Astrocyte of the hippocampus (primary cell): ENCODE measurements at regions not wholly inside any gene's neighbourhood (a gene's known extent, or its start where the extent isn't known, plus 50 kb on each side); places are given as distances from the start of the nearest gene placed in this dataset.
A peak's percentile ranks its signal among the peaks of the same experiment; 100 is the strongest.

Experiments
- DNase-seq: peaks from one replicate; pipeline ENCODE4 v3.0.0; 2011; ENCODE audit warnings: low read depth, low spot score

DNA sequence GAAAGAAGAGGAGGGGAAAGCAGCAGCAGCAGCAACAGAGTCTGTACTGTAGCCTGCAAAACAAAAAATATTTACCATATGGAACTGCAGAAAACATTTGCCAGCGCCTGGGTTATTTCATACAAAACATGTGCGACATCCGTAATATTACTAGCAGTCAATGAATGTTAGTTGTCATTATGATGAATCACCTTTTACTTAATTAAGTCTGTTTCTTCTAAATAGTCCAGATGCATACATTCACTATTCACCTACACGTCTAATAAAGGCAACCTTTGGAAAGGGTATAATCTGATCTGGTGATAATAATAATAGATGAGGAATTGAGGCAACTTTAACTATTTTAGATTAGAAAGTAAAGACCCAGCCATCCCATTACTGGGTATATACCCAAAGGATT is 426.3 kb upstream of the ST6GAL2 start:
- no peak for DNase-seq

DNA sequence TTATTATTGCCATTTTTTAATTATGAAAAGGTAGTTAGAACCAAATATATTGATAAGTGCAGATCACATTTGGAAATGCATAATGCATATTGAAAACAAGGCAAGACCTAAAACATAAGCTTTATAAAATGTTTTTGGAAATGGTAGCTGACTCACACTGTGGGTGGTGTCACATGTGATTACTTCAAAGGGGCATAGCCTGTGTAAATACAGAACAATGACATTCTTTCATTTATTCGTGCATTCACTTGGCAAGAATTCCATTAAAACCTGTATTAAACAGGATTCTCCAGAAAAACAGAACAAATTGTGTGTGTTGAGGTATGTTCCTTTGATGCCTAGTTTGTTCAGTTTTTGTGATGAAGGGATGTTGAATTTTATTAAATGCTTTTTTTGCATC is 427.3 kb upstream of the ST6GAL2 start:
- DNase-seq = no peak

- no peak for DNase-seq
Observed at GRCh38 chr2:107320881-107321280, 434.9 kb upstream of the ST6GAL2 start.

GRCh38 chr2:107322416-107322815 is 436.4 kb upstream of the ST6GAL2 start:
- DNase-seq = no peak

DNA sequence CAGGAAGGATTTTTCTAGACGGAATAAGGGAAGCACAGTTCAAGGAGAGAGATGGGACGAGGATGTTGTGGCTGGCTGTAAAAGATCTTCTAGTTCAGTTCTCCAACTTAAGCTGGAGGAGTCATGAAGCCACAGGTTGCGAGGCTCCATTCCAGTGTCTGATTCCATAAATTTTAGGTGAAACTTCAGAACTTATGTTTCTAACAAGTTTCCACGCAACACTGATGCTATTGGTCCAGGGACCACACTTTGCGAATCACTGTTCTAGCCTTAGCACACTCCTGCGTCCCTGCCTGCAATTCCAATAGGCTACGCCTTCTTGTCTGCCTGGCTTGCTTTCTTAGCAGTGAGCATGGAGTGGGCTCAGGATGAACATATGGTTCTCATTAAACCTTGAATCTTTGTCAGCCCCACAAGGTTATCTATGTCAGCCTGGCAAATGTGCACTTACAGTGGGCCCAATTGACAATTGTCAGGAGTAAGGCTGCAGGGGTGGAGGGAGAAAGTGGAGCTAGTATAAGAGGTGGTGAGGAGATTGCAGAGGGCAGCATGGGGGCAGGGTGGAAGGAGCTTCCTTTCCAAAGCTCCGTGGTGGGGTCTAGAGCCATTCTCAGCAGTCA is 438.1 kb upstream of the ST6GAL2 start:
- DNase-seq = no peak

DNA sequence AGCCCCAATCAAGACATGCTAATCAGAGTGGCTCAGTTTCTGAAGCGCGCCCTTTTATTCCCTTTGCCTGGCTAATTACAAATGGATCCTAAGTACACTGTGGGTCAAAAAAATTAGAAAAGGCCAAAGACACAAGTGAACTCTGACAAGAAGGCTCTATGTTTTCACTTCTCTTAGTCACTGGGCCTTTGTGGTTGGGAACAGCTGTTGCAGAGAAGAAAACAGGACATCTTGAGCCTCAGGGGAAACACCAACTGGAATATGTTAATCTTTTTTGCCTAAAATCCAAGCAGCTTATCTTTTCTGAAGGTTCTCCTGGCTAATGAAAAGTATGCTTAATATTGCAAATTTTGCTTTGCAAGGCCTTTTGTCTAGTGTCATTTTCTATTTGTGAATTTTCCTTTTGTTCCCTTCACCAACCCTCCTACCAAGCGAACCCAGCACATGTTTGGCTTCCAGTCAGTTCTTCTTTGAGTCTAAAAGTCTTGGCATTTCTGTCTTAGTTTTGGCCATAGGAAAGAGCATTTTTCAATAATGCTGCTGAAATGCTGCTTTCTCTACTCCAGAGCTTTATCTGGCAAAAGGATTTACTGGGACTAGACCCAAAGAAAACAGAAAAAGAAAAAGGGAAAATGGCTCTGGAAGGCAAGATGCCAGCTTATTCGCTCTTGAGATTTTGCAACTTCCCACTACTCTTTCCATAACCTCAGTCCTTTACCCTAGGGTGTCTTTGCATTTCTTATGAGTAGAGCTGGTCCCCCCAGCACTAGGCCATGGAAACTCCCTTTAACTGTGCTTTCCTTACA is 440.2 kb upstream of the ST6GAL2 start:
- peak; percentile 75 for DNase-seq

- no peak for DNase-seq
Observed at GRCh38 chr2:107334306-107334705, 448.3 kb upstream of the ST6GAL2 start.

- DNase-seq = no peak
Observed at GRCh38 chr2:107336526-107336925, 450.6 kb upstream of the ST6GAL2 start.

- peak; percentile 22 for DNase-seq
Observed at GRCh38 chr2:107337209-107337898, 451.4 kb upstream of the ST6GAL2 start.

DNA sequence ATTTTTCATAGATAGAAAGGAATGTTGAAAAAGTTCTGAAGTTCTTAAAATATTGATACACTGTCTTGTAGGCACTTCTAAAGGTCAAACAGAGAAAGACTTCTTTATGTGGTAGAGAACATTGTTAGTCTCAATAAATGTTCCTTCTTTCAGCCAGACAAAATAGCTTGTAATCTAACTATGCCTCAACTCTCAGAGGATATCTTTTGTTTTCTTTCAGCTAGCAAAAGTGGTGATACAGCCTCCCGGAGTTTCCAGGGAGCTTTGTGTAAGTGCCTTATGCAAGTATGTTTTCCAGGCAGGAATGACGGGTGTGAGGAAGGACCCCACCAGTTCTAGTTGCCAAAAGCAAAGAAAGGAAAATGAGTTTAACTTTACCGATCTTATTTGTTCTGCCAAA is 452.1 kb upstream of the ST6GAL2 start:
- DNase-seq = no peak

GRCh38 chr2:107338571-107338970 is 452.6 kb upstream of the ST6GAL2 start:
- DNase-seq = no peak

DNA sequence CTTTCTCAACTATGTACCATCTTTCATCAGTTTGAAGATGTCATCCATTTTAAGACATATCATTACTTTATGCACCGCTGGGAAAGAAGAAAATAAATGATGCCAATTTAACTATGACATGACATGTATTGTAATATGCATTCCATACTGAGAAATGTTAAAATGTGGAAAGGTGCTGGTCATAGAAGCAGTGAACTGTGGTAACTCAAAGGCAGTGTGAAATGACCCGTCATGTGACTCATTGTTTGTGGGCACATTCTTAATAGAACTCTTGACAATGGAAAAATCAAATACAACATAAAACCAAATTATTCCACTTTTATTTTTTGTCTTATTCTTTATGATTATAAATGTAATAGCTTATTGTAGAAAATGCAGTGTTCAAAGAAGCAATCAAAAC is 455.0 kb upstream of the ST6GAL2 start:
- DNase-seq = no peak

- no peak for DNase-seq
Observed at GRCh38 chr2:107349329-107349728, 463.4 kb upstream of the ST6GAL2 start.

DNA sequence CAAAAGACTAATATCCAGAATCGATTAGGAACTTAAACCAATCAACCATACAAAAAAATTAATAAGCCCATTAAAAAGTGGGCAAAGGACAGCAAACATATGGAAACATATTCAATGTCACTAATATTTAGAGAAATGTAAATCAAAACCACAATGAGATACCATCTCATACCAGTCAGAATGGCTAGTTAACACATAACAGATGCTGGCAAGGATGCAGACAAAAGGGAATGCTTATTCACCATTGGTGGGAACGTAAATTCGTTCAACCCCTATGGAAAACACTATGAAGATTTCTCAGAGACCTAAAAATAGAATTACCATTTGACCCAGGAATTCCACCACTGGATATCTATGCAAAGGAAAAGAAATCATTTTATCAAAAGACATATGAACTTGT is 468.2 kb upstream of the ST6GAL2 start:
- DNase-seq = no peak

DNA sequence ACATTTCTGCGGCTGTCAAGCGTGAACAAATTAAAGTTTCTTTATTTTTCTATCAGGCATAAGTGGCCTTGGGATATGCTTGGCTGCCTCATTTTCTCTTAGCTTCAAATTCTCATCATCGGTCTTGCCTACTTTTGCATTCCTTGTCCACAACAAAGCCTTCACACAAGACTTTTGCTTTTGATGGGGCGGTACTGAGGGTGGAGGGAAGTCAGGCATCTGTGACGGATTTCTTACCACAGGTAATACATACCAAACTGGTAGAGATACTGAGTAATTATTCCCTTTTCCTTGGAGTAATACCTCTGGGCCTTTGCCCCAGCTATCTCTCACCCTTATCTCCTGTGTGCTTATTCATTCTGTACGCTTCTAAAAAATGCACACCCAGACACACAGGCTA is 468.3 kb upstream of the RGPD4 start:
- DNase-seq = no peak

GRCh38 chr2:107359021-107359420 is 467.7 kb upstream of the RGPD4 start:
- no peak for DNase-seq

GRCh38 chr2:107361751-107362381 is 464.8 kb upstream of the RGPD4 start:
- peak; percentile 5 for DNase-seq

- no peak for DNase-seq
Observed at GRCh38 chr2:107362993-107363392, 463.7 kb upstream of the RGPD4 start.

DNA sequence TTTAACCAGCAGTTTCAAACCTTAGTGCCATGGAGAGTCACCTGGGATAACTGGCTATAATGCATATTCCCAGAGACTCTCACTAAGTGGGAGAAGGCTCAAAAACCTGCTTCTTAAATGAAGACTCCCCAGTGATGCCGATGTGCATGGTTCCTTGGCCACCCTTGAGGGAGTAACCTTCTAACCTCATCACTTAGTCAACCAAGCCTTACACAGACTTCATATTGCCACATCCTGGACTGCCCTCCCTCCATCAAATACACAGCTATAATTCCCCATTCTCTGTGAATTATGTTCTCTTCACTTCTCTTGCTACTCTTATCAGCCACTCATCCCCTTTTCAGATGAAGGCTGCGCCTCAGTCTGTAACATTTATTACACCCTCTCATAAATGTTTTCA is 462.9 kb upstream of the RGPD4 start:
- DNase-seq = no peak

GRCh38 chr2:107364361-107364950 is 462.2 kb upstream of the RGPD4 start:
- no peak for DNase-seq

- DNase-seq = no peak
Observed at GRCh38 chr2:107374249-107374648, 452.4 kb upstream of the RGPD4 start.

GRCh38 chr2:107376909-107377308 is 449.8 kb upstream of the RGPD4 start:
- no peak for DNase-seq
